SKM-1 treated with dmso at 0.1 percent for 144 hours (cell line): ENCODE measurements at regions not wholly inside any gene's neighbourhood (a gene's known extent, or its start where the extent isn't known, plus 50 kb on each side); places are given as distances from the start of the nearest gene placed in this dataset.
A peak's percentile ranks its signal among the peaks of the same experiment; 100 is the strongest.
"Not testable (repeated sequence)": the region's sequence is repeated elsewhere in the genome, so short reads cannot be mapped to it uniquely, and the experiment has no call there.

ENCODE experiments used
- DNase-seq: peaks from one replicate; lab custom pipeline; 2025; ENCODE audit not compliant: unreplicated experiment; lab: John Stamatoyannopoulos, UW

DNA sequence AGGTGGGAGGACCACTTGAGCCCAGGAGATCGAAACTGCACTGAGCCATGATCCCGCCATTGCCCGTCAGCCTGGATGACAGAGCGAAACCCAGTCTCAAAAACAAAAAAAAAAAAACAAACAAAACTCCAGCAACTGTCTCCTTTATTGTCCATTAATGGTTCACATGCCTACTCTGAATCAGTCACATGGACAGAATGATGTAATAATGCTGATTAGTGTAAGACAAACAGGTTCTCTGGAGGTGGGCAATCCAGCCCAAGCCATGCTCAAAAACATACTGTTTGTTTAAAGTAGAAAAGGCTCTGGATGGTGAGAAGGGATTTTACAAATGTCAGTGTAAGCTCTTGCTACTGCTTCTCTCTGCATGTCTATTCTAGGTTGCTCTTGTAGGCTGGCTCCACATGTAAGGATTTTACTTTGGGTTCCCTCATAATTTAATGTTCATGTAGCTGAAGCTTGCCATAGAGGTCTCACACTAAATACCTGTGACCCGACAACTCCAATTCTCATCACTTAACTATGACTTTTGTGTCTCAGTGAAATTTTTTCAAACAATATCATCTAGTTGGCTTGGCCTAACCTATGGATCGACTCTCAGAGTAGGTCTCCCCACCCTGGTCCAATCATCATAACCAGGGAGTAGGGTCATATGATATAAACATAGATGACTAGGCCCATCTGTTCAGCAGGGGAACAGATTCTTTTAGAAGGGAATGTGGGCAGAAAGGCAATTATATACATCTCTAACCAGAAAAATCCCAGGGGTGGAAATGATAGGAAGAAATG lies 83.9 kb upstream of the SLC39A10 start:
- no peak for DNase-seq

DNA sequence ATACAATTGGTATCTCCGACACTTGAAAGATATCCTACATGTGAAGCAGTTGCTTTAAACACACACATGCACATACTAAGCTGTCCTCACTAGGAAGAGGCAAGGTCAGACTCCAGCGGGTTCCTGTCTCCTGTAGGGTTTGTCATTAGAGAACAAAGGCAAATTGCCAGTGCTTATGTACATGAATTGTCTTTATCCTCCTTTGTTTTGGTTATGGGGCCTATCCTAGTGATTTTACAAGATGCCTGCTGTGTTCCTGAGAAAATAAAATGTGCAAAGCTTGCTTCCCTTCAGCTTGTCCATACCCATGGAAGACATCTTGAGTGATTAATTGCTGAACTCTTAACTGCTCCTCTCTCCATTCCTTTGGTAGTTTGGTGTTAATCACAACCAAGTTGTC lies 86.7 kb upstream of the SLC39A10 start:
- no peak for DNase-seq

DNA sequence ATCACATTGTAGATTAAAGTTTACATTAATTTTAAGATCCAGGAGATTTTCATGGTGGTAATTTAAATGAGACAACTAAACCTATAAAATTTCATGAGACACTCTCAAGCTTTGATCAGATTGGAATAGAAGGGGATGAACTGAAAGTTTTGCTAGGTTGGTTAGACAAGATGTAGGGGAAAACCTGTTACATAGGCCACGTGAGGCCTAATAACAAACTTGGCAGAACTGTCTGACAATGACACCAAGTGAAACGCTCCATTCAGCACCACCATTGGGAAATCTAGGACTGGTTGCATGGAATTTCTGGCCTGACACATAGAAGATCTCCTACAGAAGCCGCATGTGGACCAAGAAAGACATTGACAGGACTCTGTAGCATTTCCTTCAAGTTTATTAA lies 87.8 kb upstream of the SLC39A10 start:
- no peak for DNase-seq

DNA sequence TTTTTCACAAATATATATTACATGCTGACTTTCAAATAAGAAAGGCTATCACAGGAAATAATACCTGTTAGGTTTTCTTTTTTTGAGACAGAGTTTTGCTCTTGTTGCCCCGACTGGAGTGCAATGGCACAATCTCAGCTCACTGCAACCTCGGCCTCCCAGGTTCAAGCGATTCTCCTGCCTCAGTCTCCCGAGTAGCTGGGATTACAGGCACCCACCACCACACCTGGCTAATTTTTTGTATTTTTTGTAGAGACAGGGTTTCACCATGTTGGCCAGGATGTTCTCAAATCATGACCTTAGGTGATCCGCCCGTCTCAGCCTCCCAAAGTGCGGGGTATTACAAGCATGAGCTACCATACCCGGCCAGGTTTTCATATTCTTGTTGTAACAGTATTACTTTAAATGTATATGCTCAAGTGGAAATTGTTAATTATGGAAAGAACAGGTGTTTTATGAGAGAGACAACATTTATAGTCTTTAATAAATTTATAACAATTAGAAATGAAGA lies 92.3 kb upstream of the SLC39A10 start:
- not testable (repeated sequence) for DNase-seq

DNA sequence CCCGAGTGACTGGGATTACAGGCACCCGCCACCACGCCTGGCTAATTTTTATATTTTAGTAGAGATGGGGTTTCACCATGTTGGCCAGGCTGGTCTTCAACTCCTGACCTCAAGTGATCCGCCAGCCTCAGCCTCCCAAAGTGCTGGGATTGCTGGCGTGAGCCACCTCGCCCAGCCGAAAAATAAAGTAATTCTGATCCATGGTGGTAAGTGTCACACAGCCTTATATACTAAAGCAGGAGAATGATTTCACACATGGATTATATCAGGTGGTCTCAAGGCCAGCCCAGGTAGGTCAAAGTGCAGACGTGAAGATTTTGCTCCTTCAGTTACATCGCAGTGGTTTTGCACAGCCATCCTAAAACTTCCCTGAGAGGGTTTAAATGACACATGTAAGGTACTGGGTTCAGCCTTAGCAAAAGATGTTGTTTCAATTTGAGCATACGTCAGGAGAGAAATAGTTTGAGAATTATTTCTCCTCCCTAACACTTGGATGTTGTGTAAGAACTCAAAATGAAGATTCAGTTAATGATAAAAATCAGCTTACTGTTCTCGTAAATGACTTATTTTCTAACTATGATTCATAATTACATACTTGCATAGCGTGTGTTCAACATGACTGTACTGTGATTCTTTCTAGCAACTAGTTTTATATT lies 93.0 kb upstream of the SLC39A10 start:
- DNase-seq, result no peak

DNA sequence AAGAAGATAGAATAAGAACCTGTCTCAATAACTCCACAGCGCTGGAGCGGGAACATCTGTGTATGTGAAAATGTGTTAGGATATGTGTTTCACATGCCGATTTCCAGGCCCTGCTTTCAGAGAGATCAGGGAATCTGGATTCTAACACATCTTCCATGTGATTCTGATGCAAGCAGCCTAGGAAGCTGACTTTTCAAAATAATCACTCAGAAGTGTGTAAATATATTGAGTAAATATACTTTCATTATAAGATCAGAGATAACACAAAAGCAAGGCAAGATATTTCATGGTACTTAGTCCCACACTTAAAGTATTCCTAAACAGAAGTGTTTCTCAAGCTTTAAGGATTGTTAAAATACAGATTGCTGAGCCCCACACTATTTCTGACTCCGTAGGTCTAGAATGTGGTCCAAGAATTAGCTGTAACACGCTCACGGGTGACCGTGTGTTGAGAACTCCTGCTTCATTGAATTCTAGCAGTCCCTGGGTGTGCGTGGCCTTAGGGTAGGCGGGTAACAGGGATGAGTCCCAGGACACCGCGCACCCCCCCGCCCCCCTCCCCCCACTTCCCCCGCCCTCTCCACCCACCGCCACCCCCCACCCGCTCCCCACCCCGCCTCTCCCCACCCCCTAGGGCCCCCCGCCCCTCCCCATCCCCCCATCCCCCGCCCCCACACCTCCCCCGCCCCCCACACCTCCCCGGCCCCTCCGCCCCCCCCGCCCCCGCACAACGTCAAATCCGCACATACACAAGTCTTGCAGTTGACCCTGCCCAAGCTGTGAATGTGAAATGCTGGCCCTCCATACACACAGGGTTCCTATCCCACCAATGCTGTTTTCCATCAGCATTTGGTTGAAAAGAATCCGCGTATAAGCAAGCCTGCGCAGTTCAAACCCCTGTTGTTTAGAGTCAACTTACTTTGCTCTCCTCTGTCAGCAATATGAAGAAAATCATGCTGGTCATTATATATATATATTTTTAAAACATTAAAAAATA lies 94.2 kb upstream of the SLC39A10 start:
- no peak for DNase-seq

DNA sequence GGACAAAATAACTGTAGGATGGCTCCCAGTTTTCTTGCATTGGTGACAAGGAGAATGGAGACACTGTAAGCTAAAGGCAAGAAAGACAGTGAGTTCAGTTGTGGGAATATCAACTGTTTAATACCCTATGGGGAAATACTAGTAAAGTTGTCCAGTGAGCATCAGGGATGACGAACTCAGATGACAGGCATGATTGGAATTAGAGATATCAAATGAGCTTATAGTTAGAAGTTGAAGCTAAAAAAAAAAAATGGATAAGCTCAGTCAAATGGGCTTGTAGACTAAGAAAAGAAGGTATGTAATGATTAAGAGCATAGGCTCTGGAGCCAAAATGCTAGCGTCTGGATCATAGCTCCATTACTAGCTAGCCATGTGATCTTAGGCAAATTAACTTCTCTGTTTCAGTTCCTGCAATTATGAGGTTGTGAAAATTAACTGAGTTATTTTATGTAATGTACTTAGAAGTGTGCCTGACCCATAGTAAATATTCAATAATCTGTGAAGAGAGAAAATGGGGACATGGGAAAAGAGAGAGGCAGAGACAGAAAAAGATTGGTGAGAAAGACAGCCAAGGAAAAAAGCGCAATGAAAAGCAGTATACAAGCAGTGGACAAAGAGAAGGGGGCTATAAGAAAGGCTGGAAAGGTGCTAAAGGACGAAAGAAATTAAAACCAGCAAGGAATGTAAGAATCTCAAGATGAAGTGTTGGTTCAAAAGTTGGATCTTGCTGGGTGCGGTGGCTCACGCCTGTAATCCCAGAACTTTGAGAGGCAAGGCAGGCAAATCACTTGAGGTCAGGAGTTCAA lies 95.7 kb upstream of the SLC39A10 start:
- DNase-seq, result peak; percentile 40

DNA sequence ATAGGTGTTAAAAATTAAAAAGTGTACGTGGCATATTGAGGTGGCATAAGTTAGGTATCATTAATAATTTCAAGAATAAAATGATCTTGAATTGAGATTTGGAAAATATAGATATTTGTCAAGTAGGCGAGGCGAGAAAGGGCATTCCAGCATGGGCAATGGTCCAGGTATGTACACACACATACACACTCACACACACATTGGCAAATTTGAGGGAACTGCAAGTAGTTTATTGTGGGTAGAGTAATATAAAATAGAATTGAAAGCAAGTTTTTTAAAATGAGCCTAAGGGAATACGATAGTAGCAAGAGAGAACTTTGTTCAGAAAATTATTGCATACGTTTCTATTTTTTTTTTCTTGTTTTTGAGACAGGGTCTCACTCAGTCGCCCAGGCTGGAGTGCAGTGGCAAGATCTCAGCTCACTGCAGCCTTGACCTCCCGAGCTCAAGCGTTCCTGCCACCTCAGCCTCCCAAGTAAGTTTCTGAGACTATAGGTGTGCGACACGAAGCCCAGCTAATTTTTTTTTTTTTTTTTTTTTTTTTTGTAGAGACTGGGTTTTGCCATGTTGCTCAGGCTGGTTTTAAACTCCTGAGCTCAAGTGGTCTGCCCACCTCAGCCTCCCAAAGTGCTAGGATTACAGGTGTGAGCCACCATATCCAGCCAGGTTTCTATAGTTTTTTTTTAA lies 96.7 kb upstream of the SLC39A10 start:
- no peak for DNase-seq

DNA sequence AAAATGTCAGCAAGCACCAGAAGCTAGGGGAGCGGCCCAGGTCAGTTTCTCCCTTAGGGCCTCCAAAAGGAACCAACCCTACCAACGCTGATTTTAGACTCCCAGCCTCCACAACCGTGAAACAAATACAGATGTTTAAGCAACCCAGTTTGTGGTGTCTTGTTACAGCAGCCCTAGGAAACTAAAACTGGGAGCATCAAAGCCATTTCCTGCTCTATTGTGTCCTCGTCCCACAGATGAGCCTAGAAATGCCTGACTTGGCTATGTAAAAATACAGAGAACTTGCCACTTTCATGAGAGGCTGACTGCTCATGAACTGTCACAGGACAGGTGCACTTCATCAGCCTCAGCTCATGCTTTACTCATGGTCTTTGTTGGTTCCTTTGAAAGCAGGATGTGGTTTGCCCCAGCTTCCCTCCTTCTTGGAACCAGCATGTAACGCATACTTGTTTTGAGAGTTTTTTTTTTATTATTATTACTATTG lies 97.6 kb upstream of the SLC39A10 start:
- DNase-seq, result peak; percentile 61

DNA sequence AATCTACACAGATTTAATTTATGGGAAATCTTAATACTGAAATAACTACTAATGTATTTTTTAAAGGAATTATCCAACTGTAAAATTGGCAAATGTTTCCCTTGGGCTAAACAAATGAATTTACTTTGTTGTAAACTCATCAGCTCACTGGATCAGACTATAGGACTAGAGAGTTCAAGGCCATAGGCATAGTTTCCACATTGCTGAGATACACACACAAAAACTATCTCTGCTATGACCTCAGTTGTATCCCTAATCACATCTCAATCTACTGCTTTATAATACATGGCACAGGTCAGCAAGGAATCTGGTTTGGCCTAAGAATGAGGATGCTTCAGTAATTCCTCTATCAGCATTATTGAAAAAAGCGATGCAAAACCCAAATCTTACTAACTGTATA lies 101.1 kb upstream of the SLC39A10 start:
- no peak for DNase-seq

DNA sequence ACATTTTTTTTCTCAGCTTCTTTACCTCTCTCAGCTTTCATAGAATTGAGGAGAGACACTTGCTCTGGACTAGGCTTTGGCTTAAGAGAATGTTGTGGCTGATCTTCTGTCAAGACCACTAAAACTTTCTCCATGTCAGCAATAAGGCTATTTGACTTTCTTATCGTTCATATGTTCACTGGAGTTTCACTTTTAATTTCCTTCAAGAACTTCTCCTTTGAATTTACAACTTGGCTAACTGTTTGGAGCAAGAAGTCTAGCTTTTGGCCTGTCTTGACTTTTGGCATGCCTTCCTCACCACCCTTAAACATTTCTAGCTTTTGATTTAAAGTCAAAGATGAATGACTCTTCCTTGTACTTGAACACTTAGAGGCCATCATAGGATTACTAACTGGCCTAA lies 104.4 kb upstream of the SLC39A10 start:
- DNase-seq, result no peak

DNA sequence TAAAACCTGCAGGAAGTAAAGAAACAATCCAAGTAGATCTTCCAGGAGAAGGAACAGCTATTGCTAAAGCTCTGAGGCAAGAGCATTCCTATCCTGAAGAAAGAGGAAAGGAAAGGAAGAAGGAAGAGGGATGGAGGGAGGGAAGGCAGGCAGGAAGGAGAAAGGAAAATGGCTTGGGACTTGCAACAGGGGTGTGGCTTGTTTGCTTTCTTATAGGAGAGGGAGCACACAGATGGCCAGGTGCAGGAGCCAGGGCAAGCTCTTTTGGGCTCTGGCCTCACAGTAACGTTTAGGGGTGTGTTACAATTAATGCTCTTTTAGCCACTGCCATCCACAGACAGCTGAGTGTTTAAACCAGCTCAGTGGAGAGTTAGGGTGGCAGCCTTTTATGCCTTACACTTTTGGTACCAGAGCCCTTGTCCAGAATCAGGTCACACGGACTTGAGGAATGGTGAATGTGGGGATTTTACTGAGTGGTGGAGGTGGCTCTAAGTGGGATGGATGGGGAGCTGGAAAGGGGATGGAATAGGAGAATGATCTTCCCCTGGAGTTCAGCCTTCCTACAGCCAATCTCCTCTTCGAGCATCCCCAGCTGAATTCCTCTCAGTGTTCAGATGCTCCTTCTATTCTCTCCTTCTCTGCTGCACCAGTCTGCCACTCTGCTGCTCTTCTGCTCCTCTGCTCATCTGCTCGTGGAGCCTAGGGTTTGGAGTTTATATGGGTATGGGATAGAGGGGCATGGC lies 108.7 kb upstream of the SLC39A10 start:
- no peak for DNase-seq

DNA sequence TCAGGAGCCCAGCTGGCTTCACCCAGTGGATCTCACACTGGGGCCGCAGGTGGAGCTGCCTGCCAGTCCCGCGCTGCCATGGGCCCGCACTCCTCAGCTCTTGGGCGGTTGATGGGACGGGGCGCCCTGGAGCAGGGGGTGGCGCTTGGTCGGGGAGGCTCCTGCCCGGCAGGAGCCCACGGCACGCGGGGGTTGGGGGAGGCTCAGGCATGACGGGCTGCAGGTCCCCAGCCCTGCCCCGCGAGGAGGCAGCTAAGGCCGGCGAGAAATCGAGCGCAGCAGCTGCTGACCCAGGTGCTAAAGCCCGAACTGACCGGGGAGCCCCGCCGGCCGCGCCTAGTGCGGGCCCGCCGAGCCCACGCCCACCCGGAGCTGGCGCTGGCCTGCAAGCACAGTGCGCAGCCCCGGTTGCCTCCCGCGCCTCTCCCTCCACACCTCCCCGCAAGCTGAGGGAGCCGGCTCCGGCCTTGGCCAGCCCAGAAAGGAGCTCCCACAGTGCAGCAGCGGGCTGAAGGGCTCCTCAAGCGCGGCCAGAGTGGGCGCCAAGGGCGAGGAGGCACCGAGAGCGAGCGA lies 109.7 kb upstream of the SLC39A10 start:
- not testable (repeated sequence) for DNase-seq

DNA sequence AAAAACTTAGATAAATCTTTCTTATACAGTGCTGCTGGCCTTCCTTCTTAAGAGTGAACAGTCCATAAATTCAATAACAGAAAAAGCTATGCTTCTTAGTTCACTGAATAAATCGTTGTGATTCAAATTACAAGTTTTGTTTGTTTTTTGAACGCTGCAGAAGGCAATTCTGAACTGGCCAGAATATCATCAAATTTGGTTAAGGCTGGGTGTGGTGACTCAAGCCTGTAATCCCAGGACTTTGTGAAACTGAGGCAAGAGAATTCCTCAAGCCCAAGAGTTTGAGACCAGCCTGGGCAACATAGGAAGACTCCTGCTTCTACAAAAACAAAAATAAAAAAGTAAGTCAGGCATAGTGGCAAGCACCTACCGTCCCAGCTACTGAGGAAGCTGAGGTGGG lies 111.2 kb upstream of the SLC39A10 start:
- no peak for DNase-seq

DNA sequence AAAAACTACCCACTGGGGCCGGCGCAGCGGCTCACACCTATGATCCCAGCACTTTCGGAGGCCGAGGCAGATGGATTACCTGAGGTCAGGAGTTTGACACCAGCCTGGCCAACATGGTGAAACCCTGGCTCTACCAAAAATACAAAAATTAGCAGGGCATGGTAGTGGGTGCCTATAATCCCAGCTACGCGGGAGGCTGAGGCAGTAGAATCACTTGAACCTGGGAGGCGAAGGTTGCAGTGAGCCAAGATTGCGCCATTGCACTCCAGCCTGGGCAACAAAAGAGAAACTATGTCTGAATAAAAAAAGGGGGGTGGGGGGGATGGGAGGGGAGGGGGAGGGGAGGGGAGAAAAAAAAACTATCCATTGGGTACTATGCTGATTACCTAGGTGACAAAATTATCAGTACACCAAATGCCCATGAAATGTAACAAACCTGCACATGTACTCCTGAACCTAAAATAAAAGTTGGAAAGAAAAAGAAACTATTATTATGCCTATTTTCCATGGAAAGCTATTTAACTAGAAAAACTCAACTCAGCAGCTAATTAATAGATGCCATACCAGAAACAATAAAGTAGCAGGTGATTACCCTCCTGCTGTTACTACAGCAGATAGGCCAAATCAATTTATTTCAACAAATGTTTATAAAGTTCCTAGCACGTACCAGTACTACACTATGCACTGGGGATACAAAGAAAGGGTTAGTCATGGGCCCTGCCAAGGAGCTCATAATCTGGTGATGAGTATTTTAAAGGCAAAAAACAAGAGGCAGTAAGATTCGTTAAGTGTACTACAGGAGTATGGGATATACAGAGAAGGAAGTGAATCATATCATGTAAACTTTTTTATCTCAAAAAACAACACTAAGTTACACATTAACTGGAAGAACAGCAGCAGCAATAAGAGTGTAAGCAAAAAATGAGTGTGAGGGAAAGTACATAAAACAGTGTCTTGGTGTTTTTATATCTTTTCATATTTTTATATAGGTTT lies 112.8 kb upstream of the SLC39A10 start:
- DNase-seq, result no peak

DNA sequence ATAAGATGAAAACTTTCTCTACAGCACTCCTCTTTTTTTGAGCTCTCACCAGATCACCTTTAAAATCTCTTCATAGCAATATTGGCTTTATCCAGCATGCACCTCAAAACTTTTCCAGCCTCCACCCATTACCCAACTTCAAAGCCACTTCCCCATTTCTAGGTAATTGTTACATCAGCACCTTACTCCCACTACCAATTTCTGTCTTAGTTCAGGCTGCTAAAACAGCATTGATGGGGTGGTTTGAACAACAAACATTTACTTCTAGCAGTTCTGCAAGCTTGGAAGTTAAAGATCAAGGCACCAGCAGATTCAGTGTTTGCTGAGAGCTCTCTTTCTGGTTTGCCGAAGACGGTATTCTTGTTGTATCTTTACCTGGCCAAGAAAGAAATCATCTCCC lies 114.0 kb upstream of the SLC39A10 start:
- peak; percentile 75 for DNase-seq

DNA sequence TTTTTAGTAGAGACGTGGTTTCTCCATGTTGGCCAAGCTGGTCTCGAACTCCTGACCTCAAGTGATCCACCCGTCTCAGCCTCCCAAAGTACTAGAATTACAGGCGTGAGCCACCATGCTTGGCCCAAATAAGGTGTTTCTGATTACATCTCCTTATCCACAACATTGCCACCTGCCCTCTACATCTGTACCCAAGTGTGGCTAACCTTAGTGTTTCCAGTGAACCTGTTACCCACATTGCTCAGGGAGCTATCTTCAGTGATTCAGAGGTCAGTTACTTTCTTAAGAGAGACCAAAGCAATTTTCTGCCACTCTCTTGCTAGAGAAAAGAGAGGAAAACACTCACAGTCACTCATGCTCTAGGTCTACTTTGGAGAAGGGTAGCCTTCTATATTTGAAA lies 115.0 kb upstream of the SLC39A10 start:
- no peak for DNase-seq

DNA sequence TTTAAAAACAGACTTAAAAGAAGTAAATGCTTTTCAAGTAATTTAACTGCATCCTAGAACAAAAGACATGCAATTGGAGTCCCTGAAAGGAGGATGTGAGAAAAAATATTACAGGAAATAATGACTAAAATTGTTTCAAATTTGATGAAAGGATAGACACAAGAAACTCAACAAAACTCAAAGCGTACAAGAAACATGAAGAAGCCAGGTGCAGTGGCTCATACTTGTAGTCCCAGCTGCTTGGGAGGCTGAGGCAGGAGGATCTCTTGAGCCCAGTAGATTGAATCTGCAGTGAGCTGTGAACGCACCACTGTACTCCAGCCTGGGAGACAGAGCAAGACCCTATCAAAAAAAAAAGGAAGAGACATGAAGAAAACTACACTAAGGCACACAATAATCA lies 118.1 kb upstream of the SLC39A10 start:
- no peak for DNase-seq
